Activated B cell treated with CpG ODN at 0.5 μM for 24 hours (primary cell): ENCODE measurements at regions not wholly inside any gene's neighbourhood (a gene's known extent, or its start where the extent isn't known, plus 50 kb on each side); places are given as distances from the start of the nearest gene placed in this dataset.

Source experiments
- ATAC-seq: fragments of 200-7000 bp; cut with Tn5 transposase; one replicate; pipeline ENCODE4 v1.10.0; 2021; ENCODE audit warnings: low read depth, mild to moderate bottlenecking, moderate library complexity
- CTCF ChIA-PET: fragments of 350-600 bp; sonication (Branson Sonifier 250); formaldehyde crosslinking; loops from one replicate; lab custom pipeline; 2021; ENCODE audit warnings: antibody characterized with exemption; lab: Charles Lee
- POLR2A ChIA-PET: fragments of 350-600 bp; sonication (Branson Sonifier 250); formaldehyde crosslinking; loops from one replicate; lab custom pipeline; 2021; ENCODE audit warnings: antibody characterized with exemption; lab: Charles Lee
- DNase-seq: peaks from one replicate; pipeline ENCODE4 v3.0.0; 2022
- H3K27ac Mint-ChIP-seq: one replicate; pipeline ENCODE4 v1.8.0; 2020; ENCODE audit warnings: mixed read lengths
- H3K27me3 Mint-ChIP-seq: one replicate; pipeline ENCODE4 v1.8.0; 2021; ENCODE audit warnings: mixed read lengths
- H3K36me3 Mint-ChIP-seq: one replicate; pipeline ENCODE4 v1.8.0; 2021; ENCODE audit warnings: low read depth, mixed read lengths
- H3K4me1 Mint-ChIP-seq: one replicate; pipeline ENCODE4 v1.8.0; 2021; ENCODE audit warnings: mixed read lengths
- H3K4me3 Mint-ChIP-seq: one replicate; pipeline ENCODE4 v1.8.0; 2020; ENCODE audit warnings: mild to moderate bottlenecking, mixed read lengths
- H3K9me3 Mint-ChIP-seq: one replicate; pipeline ENCODE4 v1.8.0; 2020; ENCODE audit warnings: mixed read lengths
- intact Hi-C: fragments of 100-400 bp; cut with micrococcal nuclease; formaldehyde crosslinking; loops from one replicate; pipeline ENCODE4 v1.15.1; 2024
- TF ChIP-seq, protein P1 (sequence below): fragments of 200-600 bp; IDR thresholded peaks from one replicate; pipeline ENCODE4 v1.8.0; 2022; ENCODE audit warnings: antibody characterized with exemption, mild to moderate bottlenecking

DNA sequence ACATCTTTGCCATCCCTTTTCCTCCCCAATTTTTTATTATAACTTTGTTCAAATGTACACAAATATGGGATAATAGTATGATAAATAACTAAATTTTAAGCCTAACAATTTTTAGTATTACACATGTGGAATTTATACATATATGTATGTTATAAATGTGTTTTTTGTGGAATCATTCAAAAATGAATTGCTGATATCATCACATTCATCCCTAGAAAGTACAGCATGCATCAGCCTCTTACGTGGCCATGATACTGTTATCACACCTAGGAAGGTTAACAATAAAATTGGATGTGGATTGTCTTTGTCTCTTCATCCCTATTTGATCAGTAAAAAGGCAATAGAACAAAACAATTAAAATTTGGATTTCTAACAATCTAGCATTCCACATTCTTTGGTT lies 73.7 kb upstream of the DAP start:
- peaks cover 6% of the 10 kb centered on the region for H3K27me3 Mint-ChIP-seq
- no peak for DNase-seq
- H3K27ac Mint-ChIP-seq = no peak overlapping the region
- H3K4me1 Mint-ChIP-seq = no peaks in the 10 kb centered on the region
- H3K36me3 Mint-ChIP-seq = no peaks in the 10 kb centered on the region
- no peak overlapping the region for H3K4me3 Mint-ChIP-seq
- H3K9me3 Mint-ChIP-seq = no peaks in the 10 kb centered on the region
- TF ChIP-seq, protein P1, sequence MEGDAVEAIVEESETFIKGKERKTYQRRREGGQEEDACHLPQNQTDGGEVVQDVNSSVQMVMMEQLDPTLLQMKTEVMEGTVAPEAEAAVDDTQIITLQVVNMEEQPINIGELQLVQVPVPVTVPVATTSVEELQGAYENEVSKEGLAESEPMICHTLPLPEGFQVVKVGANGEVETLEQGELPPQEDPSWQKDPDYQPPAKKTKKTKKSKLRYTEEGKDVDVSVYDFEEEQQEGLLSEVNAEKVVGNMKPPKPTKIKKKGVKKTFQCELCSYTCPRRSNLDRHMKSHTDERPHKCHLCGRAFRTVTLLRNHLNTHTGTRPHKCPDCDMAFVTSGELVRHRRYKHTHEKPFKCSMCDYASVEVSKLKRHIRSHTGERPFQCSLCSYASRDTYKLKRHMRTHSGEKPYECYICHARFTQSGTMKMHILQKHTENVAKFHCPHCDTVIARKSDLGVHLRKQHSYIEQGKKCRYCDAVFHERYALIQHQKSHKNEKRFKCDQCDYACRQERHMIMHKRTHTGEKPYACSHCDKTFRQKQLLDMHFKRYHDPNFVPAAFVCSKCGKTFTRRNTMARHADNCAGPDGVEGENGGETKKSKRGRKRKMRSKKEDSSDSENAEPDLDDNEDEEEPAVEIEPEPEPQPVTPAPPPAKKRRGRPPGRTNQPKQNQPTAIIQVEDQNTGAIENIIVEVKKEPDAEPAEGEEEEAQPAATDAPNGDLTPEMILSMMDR = no peak
- CTCF ChIA-PET = no interaction called here
- intact Hi-C loops = no loop called here
- POLR2A ChIA-PET = no interaction called here
- no peak for ATAC-seq

DNA sequence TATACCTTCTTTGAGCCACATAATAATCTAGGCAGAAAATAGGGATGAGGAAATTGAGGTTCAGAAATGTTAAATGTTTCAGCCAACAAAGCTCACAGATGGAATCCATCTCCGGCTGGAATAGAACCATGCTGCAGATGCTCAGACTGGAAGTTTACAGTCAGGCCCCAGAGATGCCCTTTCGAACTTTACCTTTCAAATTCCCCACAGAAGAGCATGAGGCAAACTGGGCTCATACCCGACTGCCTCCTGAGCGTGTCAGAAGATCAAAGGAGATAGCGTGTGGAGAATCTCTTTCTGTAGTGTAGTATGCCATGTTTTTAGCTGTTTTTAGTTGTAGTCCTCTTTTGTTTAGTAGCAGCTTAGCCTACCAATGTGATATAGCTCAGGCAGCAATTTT lies 72.0 kb upstream of the DAP start:
- TF ChIP-seq, protein P1 = no peak
- Mint-ChIP-seq H3K27ac (no peak overlapping the region), H3K27me3 (peaks cover 6% of the 10 kb centered on the region), H3K4me3 (no peak overlapping the region), H3K4me1 (no peaks in the 10 kb centered on the region), H3K9me3 (no peaks in the 10 kb centered on the region), H3K36me3 (no peaks in the 10 kb centered on the region)
- no peak for ATAC-seq
- intact Hi-C loops = no loop called here
- POLR2A ChIA-PET = no interaction called here
- CTCF ChIA-PET = no interaction called here
- DNase-seq = no peak

DNA sequence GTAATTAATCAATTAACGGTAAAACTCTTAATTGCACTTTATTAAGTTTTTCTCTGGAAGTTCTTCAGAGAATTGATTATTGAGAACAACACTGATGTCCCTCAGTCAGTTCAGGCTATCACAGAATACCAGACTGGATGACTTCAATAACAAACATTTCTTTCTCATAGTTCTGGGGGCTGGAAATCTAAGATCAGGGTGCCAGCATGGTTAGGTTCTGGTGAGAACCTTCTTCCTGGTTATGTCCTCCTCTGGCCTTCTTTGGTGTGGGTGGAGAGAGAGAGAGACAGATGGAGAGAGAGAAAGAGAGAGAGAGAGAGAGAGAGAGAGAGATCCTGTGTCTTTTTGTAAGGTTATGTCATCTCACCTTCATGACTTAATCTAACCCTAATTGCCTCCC lies 71.4 kb upstream of the DAP start:
- intact Hi-C loops = no loop called here
- no peak overlapping the region for H3K4me3 Mint-ChIP-seq
- no peaks in the 10 kb centered on the region for H3K36me3 Mint-ChIP-seq
- H3K27ac Mint-ChIP-seq = no peak overlapping the region
- ChIA-PET POLR2A (interaction anchor here (0.5 kb wide), 1 partner anchor 475 kb away, joined by 4 read pairs; no protein-coding TSS in a partner anchor), CTCF (no interaction called here)
- H3K9me3 Mint-ChIP-seq = no peaks in the 10 kb centered on the region
- ATAC-seq = no peak
- TF ChIP-seq, protein P1 = no peak
- no peaks in the 10 kb centered on the region for H3K4me1 Mint-ChIP-seq
- no peak for DNase-seq
- peaks cover 6% of the 10 kb centered on the region for H3K27me3 Mint-ChIP-seq

DNA sequence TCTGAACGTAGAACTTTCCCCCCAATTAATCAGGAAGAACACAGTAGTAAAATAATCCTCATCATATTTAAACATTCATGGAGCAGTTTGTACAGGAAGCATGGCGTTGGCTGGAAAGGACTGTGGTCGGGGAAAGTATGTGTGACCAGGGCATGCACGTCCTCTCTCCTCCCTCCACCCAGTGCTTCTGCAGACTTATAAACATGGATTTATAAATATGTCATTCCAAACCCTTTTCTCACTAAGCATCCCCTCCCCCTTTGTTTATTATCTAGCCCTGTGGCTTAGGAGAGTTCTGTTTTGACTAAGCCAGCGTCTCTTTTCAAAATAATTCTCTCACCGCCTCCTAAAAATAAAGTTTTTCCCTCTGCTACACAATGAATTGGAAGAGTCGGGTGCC lies 70.4 kb upstream of the DAP start:
- Mint-ChIP-seq H3K36me3 (no peaks in the 10 kb centered on the region), H3K27me3 (peaks cover 6% of the 10 kb centered on the region), H3K9me3 (no peaks in the 10 kb centered on the region), H3K27ac (no peak overlapping the region), H3K4me1 (peaks cover 6% of the 10 kb centered on the region), H3K4me3 (no peak overlapping the region)
- DNase-seq = no peak
- CTCF ChIA-PET = no interaction called here
- intact Hi-C loops = no loop called here
- TF ChIP-seq, protein P1 = no peak
- ATAC-seq = no peak
- POLR2A ChIA-PET = no interaction called here

DNA sequence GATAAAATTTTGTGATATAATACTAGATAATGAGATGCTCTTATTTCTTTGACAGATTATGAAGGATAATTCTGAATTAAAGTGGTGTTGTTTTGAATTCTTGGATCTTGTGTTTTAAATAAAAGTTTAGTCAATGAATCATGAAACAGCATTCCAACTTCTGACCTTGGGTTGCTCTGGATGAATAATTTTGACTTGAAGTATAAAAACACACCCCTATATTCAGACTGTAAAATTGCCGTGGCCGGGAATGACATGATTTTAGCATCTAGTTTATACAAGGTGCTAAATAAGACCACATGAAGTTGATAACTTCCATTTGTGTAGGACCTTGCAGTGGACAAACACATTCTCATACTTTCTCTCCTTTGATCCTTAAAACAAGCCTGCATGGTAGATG lies 67.2 kb upstream of the DAP start:
- POLR2A ChIA-PET = interaction anchor here (0.6 kb wide), 1 partner anchor 385 kb away, joined by 3 read pairs; no protein-coding TSS in a partner anchor
- Mint-ChIP-seq H3K27me3 (peaks cover 4% of the 10 kb centered on the region), H3K36me3 (no peaks in the 10 kb centered on the region), H3K9me3 (no peaks in the 10 kb centered on the region), H3K4me1 (peaks cover 22% of the 10 kb centered on the region), H3K4me3 (no peak overlapping the region), H3K27ac (no peak overlapping the region)
- DNase-seq (no peak), ATAC-seq (no peak)
- CTCF ChIA-PET = no interaction called here
- TF ChIP-seq, protein P1 = no peak
- intact Hi-C loops = no loop called here
